Mammary epithelial cell (primary cell): ENCODE measurements at regions not wholly inside any gene's neighbourhood (a gene's known extent, or its start where the extent isn't known, plus 50 kb on each side); places are given as distances from the start of the nearest gene placed in this dataset.

ENCODE experiments used
- EZH2 ChIP-seq: IDR thresholded peaks from 2 replicates; pipeline ENCODE4 v1.6.1; 2012; ENCODE audit warnings: low read length, inconsistent platforms, borderline replicate concordance
- TF ChIP-seq, protein P1 (sequence below), 2 donors: IDR thresholded peaks in 1 of 2; conservative IDR thresholded peaks in 1 of 2; 2 replicates each; pipeline ENCODE4 v1.5.1; 2011 to 2012; ENCODE audit warnings: inconsistent platforms in 2 of 2, low read length in 2 of 2, mild to moderate bottlenecking in 2 of 2, control low read depth in 1 of 2, low read depth in 1 of 2; ENCODE audit not compliant: insufficient read depth in 1 of 2; ENCODE audit errors: extremely low read depth in 1 of 2

DNA sequence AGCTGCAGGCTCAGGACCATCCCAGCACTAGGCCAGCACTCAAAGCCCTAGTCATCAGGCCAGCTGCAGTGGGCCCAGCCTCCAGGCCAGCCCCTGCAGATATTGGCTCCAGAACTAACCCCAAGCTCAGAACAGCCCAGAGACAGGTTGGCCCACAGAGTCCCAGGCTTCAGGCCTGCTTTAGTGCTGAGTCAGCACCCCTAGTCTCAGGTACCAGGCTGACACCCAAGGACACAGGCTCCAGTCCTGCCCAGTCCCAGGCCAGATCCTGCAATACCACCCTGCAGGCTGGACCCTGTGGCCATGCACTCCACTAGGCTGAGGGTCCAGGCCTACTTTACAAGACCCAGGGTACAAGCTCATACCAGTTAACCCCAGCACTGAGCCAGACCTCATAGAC is 234.4 kb upstream of the GPRIN3 start:
- TF ChIP-seq, protein P1, sequence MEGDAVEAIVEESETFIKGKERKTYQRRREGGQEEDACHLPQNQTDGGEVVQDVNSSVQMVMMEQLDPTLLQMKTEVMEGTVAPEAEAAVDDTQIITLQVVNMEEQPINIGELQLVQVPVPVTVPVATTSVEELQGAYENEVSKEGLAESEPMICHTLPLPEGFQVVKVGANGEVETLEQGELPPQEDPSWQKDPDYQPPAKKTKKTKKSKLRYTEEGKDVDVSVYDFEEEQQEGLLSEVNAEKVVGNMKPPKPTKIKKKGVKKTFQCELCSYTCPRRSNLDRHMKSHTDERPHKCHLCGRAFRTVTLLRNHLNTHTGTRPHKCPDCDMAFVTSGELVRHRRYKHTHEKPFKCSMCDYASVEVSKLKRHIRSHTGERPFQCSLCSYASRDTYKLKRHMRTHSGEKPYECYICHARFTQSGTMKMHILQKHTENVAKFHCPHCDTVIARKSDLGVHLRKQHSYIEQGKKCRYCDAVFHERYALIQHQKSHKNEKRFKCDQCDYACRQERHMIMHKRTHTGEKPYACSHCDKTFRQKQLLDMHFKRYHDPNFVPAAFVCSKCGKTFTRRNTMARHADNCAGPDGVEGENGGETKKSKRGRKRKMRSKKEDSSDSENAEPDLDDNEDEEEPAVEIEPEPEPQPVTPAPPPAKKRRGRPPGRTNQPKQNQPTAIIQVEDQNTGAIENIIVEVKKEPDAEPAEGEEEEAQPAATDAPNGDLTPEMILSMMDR (conservative IDR thresholded peaks at IDR 0.05 in 1 of 2, IDR thresholded peaks at IDR 0.05 in 1 of 2; ENCODE audit: extremely low read depth in 1 of 2, insufficient read depth in 1 of 2, low read depth in 1 of 2, low read length in 2 of 2) = no peak
- no peak for TF ChIP-seq EZH2
